ENCODE measurements at regions not wholly inside any gene's neighbourhood (a gene's known extent, or its start where the extent isn't known, plus 50 kb on each side); places are given as distances from the start of the nearest gene placed in this dataset.
"Not testable (repeated sequence)": the region's sequence is repeated elsewhere in the genome, so short reads cannot be mapped to it uniquely, and the experiment has no call there.

- H3K4me1 ChIP-seq: peaks cover 4% of the 10 kb centered on the region; the same call in 1 of the 2 replicates
- Mint-ChIP-seq H3K4me3 (ENCODE audit: unreplicated experiment) (no peak overlapping the region), H3K4me1 (ENCODE audit: low read depth, unreplicated experiment) (no peaks in the 10 kb centered on the region), H3K27ac (ENCODE audit: unreplicated experiment) (no peak overlapping the region), H3K36me3 (ENCODE audit: insufficient read depth, unreplicated experiment) (no peaks in the 10 kb centered on the region), H3K9me3 (ENCODE audit: unreplicated experiment) (no peaks in the 10 kb centered on the region), H3K27me3 (ENCODE audit: insufficient read depth, unreplicated experiment) (no peaks in the 10 kb centered on the region)
- no peak for DNase-seq
- H3K4me3 ChIP-seq (ENCODE audit: low read depth, low read length): no peak overlapping the region
- CTCF ChIA-PET: no interaction called here
- no peaks in the 10 kb centered on the region for H3K36me3 ChIP-seq (ENCODE audit: control insufficient read depth, insufficient read depth, low read length)
- no peak for TF ChIP-seq CTCF (IDR thresholded peaks at IDR 0.05; ENCODE audit: insufficient read depth in 1 of 2, low read depth in 1 of 2, low read length in 1 of 2, severe bottlenecking in 1 of 2, unreplicated experiment in 1 of 2)
- POLR2A ChIA-PET: no interaction called here
- H3K27me3 ChIP-seq (replicated peaks; ENCODE audit: control insufficient read depth, insufficient read depth, low read length): no peaks in the 10 kb centered on the region
- no peaks in the 10 kb centered on the region for H3K9me3 ChIP-seq
- no TSS peak for BruUV-seq (replicated peaks)
- intact Hi-C loops (cut with micrococcal nuclease; ENCODE audit: unreplicated experiment): no loop called here
These were observed 473.1 kb downstream of the DIRAS2 start for GRCh38 chr9:90169490-90169889.

GRCh38 chr9:90173935-90174334 lies 468.7 kb downstream of the DIRAS2 start:
- H3K36me3 Mint-ChIP-seq (ENCODE audit: insufficient read depth, unreplicated experiment); H3K9me3 Mint-ChIP-seq (ENCODE audit: unreplicated experiment); H3K27me3 ChIP-seq (replicated peaks; ENCODE audit: control insufficient read depth, insufficient read depth, low read length); H3K4me3 Mint-ChIP-seq (ENCODE audit: unreplicated experiment); H3K27ac Mint-ChIP-seq (ENCODE audit: unreplicated experiment); intact Hi-C loops (cut with micrococcal nuclease; ENCODE audit: unreplicated experiment); H3K27me3 Mint-ChIP-seq (ENCODE audit: insufficient read depth, unreplicated experiment); H3K4me3 ChIP-seq (ENCODE audit: low read depth, low read length); H3K36me3 ChIP-seq (ENCODE audit: control insufficient read depth, insufficient read depth, low read length); H3K4me1 ChIP-seq; POLR2A ChIA-PET; BruUV-seq (replicated peaks); H3K9me3 ChIP-seq; CTCF ChIA-PET; H3K4me1 Mint-ChIP-seq (ENCODE audit: low read depth, unreplicated experiment); DNase-seq: not testable (repeated sequence)

GRCh38 chr9:90174346-90174745 lies 468.3 kb downstream of the DIRAS2 start:
- CTCF ChIA-PET; DNase-seq; H3K27me3 ChIP-seq (replicated peaks; ENCODE audit: control insufficient read depth, insufficient read depth, low read length): not testable (repeated sequence)

GRCh38 chr9:90175257-90175656 lies 467.4 kb downstream of the DIRAS2 start:
- no TSS peak for BruUV-seq (replicated peaks)
- H3K4me3 Mint-ChIP-seq (ENCODE audit: unreplicated experiment): no peak overlapping the region
- no peaks in the 10 kb centered on the region for H3K9me3 ChIP-seq
- H3K4me3 ChIP-seq (ENCODE audit: low read depth, low read length): no peak overlapping the region
- no peaks in the 10 kb centered on the region for H3K27me3 ChIP-seq (replicated peaks; ENCODE audit: control insufficient read depth, insufficient read depth, low read length)
- intact Hi-C loops (cut with micrococcal nuclease; ENCODE audit: unreplicated experiment): no loop called here
- no peaks in the 10 kb centered on the region for H3K9me3 Mint-ChIP-seq (ENCODE audit: unreplicated experiment)
- H3K4me1 Mint-ChIP-seq (ENCODE audit: low read depth, unreplicated experiment): no peaks in the 10 kb centered on the region
- H3K36me3 ChIP-seq (ENCODE audit: control insufficient read depth, insufficient read depth, low read length): no peaks in the 10 kb centered on the region
- H3K36me3 Mint-ChIP-seq (ENCODE audit: insufficient read depth, unreplicated experiment): no peaks in the 10 kb centered on the region
- ChIA-PET CTCF (no interaction called here), POLR2A (no interaction called here)
- H3K4me1 ChIP-seq: no peaks in the 10 kb centered on the region
- no peak for DNase-seq
- H3K27ac Mint-ChIP-seq (ENCODE audit: unreplicated experiment): no peak overlapping the region
- H3K27me3 Mint-ChIP-seq (ENCODE audit: insufficient read depth, unreplicated experiment): no peaks in the 10 kb centered on the region
- TF ChIP-seq CTCF (IDR thresholded peaks at IDR 0.05; ENCODE audit: insufficient read depth in 1 of 2, low read depth in 1 of 2, low read length in 1 of 2, severe bottlenecking in 1 of 2, unreplicated experiment in 1 of 2): no peak

More at GRCh38 chr9:90174346-90174745, 468.3 kb downstream of the DIRAS2 start:
- intact Hi-C loops (cut with micrococcal nuclease; ENCODE audit: unreplicated experiment); H3K4me1 Mint-ChIP-seq (ENCODE audit: low read depth, unreplicated experiment); H3K9me3 Mint-ChIP-seq (ENCODE audit: unreplicated experiment); H3K4me1 ChIP-seq; POLR2A ChIA-PET; H3K27ac Mint-ChIP-seq (ENCODE audit: unreplicated experiment); H3K27me3 Mint-ChIP-seq (ENCODE audit: insufficient read depth, unreplicated experiment); H3K36me3 Mint-ChIP-seq (ENCODE audit: insufficient read depth, unreplicated experiment); H3K4me3 Mint-ChIP-seq (ENCODE audit: unreplicated experiment); H3K36me3 ChIP-seq (ENCODE audit: control insufficient read depth, insufficient read depth, low read length); H3K4me3 ChIP-seq (ENCODE audit: low read depth, low read length); H3K9me3 ChIP-seq; BruUV-seq (replicated peaks): not testable (repeated sequence)

All from Caco-2 (cell line).